Caco-2 (cell line): ENCODE measurements at regions not wholly inside any gene's neighbourhood (a gene's known extent, or its start where the extent isn't known, plus 50 kb on each side); places are given as distances from the start of the nearest gene placed in this dataset.

Experiments
- BruUV-seq: library from RNA; stranded (reverse); fragments of 400-500 nt; replicated peaks from 2 replicates; lab custom pipeline; 2021; lab: Mats Ljungman, UMichigan
- CTCF ChIA-PET: fragments of 300-600 bp; sonication (Branson Sonifier 250); formaldehyde crosslinking; loops from one replicate; lab custom pipeline; 2022; ENCODE audit warnings: antibody characterized with exemption; lab: Charles Lee
- POLR2A ChIA-PET: fragments of 300-600 bp; sonication (Branson Sonifier 250); formaldehyde crosslinking; loops from one replicate; lab custom pipeline; 2022; ENCODE audit warnings: antibody characterized with exemption; lab: Charles Lee
- DNase-seq, 2 experiments: peaks; one replicate each; pipeline versions ENCODE4 v3.0.0 to v3.0.0-alpha.2; 2020 to 2022
- H3K27me3 ChIP-seq: replicated peaks from 2 replicates; pipeline ENCODE4 v1.6.0; 2011; ENCODE audit warnings: low read length; ENCODE audit not compliant: control insufficient read depth, insufficient read depth
- H3K36me3 ChIP-seq: 2 replicates; pipeline ENCODE4 v1.5.1; 2011; ENCODE audit warnings: low read length; ENCODE audit not compliant: control insufficient read depth, insufficient read depth
- H3K4me1 ChIP-seq: fragments of 250-450 bp; sonication (Bioruptor Pico); 2 replicates; pipeline ENCODE4 v1.5.1; 2020; ENCODE audit warnings: mild to moderate bottlenecking
- H3K4me3 ChIP-seq: 2 replicates; pipeline ENCODE4 v1.5.1; 2011; ENCODE audit warnings: low read depth, mild to moderate bottlenecking, control low read depth, low read length
- H3K9me3 ChIP-seq: fragments of 250-450 bp; sonication (Bioruptor Pico); 2 replicates; pipeline ENCODE4 v1.5.1; 2020; ENCODE audit warnings: mild to moderate bottlenecking, moderate library complexity
- H3K27ac Mint-ChIP-seq: one replicate; pipeline ENCODE4 v1.8.0; 2022; ENCODE audit warnings: mixed read lengths; ENCODE audit not compliant: unreplicated experiment
- H3K27me3 Mint-ChIP-seq: one replicate; pipeline ENCODE4 v1.8.0; 2022; ENCODE audit warnings: mixed read lengths; ENCODE audit not compliant: insufficient read depth, unreplicated experiment
- H3K36me3 Mint-ChIP-seq: one replicate; pipeline ENCODE4 v1.8.0; 2022; ENCODE audit warnings: mild to moderate bottlenecking, mixed read lengths; ENCODE audit not compliant: insufficient read depth, unreplicated experiment
- H3K4me1 Mint-ChIP-seq: one replicate; pipeline ENCODE4 v1.8.0; 2022; ENCODE audit warnings: low read depth, mixed read lengths; ENCODE audit not compliant: unreplicated experiment
- H3K4me3 Mint-ChIP-seq: one replicate; pipeline ENCODE4 v1.8.0; 2022; ENCODE audit warnings: mild to moderate bottlenecking, moderate library complexity, mixed read lengths; ENCODE audit not compliant: unreplicated experiment
- H3K9me3 Mint-ChIP-seq: one replicate; pipeline ENCODE4 v1.8.0; 2022; ENCODE audit warnings: mixed read lengths; ENCODE audit not compliant: unreplicated experiment
- CTCF ChIP-seq, 2 experiments: fragments of 200-600 bp in 1 of 2; IDR thresholded peaks; 1 replicate in 1 of 2; 2 replicates in 1 of 2; pipeline versions ENCODE4 v1.5.1 to v1.8.0; 2011 to 2022; ENCODE audit warnings: antibody characterized with exemption in 1 of 2, control low read depth in 1 of 2, inconsistent platforms in 1 of 2, low read depth in 1 of 2, low read length in 1 of 2, mild to moderate bottlenecking in 1 of 2, moderate library complexity in 1 of 2; ENCODE audit not compliant: insufficient read depth in 1 of 2, severe bottlenecking in 1 of 2, unreplicated experiment in 1 of 2
- intact Hi-C: fragments of 100-400 bp; cut with micrococcal nuclease; formaldehyde crosslinking; loops from one replicate; pipeline ENCODE4 v1.10.0; 2022; ENCODE audit not compliant: unreplicated experiment

DNA sequence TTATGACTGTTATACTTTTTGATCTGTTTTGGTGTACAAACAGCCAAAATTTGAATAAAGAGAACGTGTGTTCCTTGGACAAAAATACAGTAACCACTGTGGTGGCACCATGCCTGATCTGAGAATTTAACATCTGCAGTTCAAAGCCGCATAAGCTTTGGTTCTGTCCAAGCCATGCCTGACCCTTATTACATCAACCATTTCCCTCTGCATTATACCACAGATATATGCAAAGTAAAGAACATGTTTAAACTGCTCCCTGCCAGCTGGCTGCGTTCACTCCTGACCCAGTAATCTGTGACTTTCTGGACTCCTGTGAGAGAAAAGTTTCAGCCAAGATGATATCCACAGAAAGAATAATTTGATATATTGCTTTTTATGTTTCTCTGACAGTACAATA, 890.5 kb upstream of the ANO3 start:
- Mint-ChIP-seq H3K4me1 (no peaks in the 10 kb centered on the region), H3K36me3 (no peaks in the 10 kb centered on the region), H3K9me3 (no peaks in the 10 kb centered on the region), H3K27me3 (no peaks in the 10 kb centered on the region), H3K27ac (no peak overlapping the region), H3K4me3 (no peak overlapping the region)
- H3K27me3 ChIP-seq = no peaks in the 10 kb centered on the region
- H3K36me3 ChIP-seq = no peaks in the 10 kb centered on the region
- DNase-seq = no peak
- POLR2A ChIA-PET = no interaction called here
- H3K4me3 ChIP-seq = no peak overlapping the region
- no peaks in the 10 kb centered on the region for H3K4me1 ChIP-seq
- CTCF ChIA-PET = no interaction called here
- no TSS peak for BruUV-seq
- intact Hi-C loops = no loop called here
- no peak for TF ChIP-seq CTCF (IDR thresholded peaks at IDR 0.05; ENCODE audit: insufficient read depth in 1 of 2, low read depth in 1 of 2, low read length in 1 of 2, severe bottlenecking in 1 of 2, unreplicated experiment in 1 of 2)
- no peaks in the 10 kb centered on the region for H3K9me3 ChIP-seq

DNA sequence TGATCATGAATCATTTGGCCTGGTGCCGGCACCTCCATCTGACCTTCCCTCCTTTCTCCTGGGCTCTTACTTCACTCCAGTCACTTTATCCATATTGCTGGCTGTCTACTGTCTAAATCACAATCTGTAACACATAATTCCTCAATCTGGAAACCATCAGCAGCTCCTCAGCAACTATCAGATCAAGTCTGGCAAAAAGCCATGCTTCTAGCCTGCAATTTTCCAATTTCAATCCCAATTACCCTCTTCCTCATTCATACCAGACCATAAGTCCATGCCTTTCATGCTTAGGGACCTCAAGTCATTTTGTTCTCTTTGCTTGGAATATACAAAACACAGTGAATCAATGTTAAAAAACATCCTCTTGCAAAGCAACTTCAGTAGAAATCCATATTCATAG, 882.8 kb upstream of the ANO3 start:
- DNase-seq = no peak
- Mint-ChIP-seq H3K4me1 (no peaks in the 10 kb centered on the region), H3K4me3 (no peak overlapping the region), H3K27ac (no peak overlapping the region), H3K36me3 (no peaks in the 10 kb centered on the region), H3K9me3 (no peaks in the 10 kb centered on the region), H3K27me3 (no peaks in the 10 kb centered on the region)
- POLR2A ChIA-PET = no interaction called here
- no peaks in the 10 kb centered on the region for H3K4me1 ChIP-seq
- no peaks in the 10 kb centered on the region for H3K27me3 ChIP-seq
- no peak for TF ChIP-seq CTCF (IDR thresholded peaks at IDR 0.05; ENCODE audit: insufficient read depth in 1 of 2, low read depth in 1 of 2, low read length in 1 of 2, severe bottlenecking in 1 of 2, unreplicated experiment in 1 of 2)
- no peak overlapping the region for H3K4me3 ChIP-seq
- CTCF ChIA-PET = no interaction called here
- no TSS peak for BruUV-seq
- intact Hi-C loops = no loop called here
- H3K9me3 ChIP-seq = no peaks in the 10 kb centered on the region
- no peaks in the 10 kb centered on the region for H3K36me3 ChIP-seq

- Mint-ChIP-seq H3K9me3 (no peaks in the 10 kb centered on the region), H3K4me3 (no peak overlapping the region), H3K36me3 (no peaks in the 10 kb centered on the region), H3K27me3 (no peaks in the 10 kb centered on the region), H3K27ac (no peak overlapping the region), H3K4me1 (no peaks in the 10 kb centered on the region)
- intact Hi-C loops = no loop called here
- H3K36me3 ChIP-seq = no peaks in the 10 kb centered on the region
- no peaks in the 10 kb centered on the region for H3K9me3 ChIP-seq
- H3K4me3 ChIP-seq = no peak overlapping the region
- H3K4me1 ChIP-seq = no peaks in the 10 kb centered on the region
- BruUV-seq = no TSS peak
- no peaks in the 10 kb centered on the region for H3K27me3 ChIP-seq
- DNase-seq = no peak
- POLR2A ChIA-PET = no interaction called here
- no peak for TF ChIP-seq CTCF (IDR thresholded peaks at IDR 0.05; ENCODE audit: insufficient read depth in 1 of 2, low read depth in 1 of 2, low read length in 1 of 2, severe bottlenecking in 1 of 2, unreplicated experiment in 1 of 2)
- CTCF ChIA-PET = no interaction called here
Measured at GRCh38 chr11:25453471-25453870, 878.5 kb upstream of the ANO3 start.
